DMS53 treated with DMSO at 0.1 percent for 48 hours (cell line): ENCODE measurements at regions not wholly inside any gene's neighbourhood (a gene's known extent, or its start where the extent isn't known, plus 50 kb on each side); places are given as distances from the start of the nearest gene placed in this dataset.
"Not testable (repeated sequence)": the region's sequence is repeated elsewhere in the genome, so short reads cannot be mapped to it uniquely, and the experiment has no call there.

Source experiments
- DNase-seq: peaks from one replicate; lab custom pipeline; 2025; ENCODE audit not compliant: unreplicated experiment; lab: John Stamatoyannopoulos, UW

- peak; percentile 61 for DNase-seq
These were observed 766.4 kb upstream of the LUZP2 start for GRCh38 chr11:23730307-23730998.

GRCh38 chr11:23732026-23732425 lies 764.8 kb upstream of the LUZP2 start:
- no peak for DNase-seq

DNA sequence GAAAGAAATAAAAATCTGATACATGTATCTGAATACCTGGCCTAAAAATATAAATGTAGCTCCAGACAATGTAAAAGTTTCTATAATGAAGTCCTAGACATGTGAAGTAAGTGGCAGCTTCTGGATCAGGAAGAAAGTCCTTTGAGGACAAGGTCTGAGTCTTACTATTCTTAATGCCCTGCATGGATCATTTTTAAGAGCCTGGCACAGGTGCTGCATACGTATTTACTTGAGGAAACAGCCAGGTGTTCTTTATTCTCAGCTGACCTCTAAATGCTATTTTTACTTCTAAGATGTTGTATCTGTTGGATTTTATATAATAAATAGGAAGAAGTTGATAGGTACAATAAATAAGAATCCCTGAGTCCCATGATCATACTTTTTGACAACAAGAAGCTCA lies 750.0 kb upstream of the LUZP2 start:
- no peak for DNase-seq

- no peak for DNase-seq
These were observed 747.0 kb upstream of the LUZP2 start for GRCh38 chr11:23749762-23750430.

- no peak for DNase-seq
These were observed 745.6 kb upstream of the LUZP2 start for GRCh38 chr11:23751280-23751679.

GRCh38 chr11:23755076-23755475 lies 741.8 kb upstream of the LUZP2 start:
- DNase-seq, result no peak

- no peak for DNase-seq
These were observed 741.1 kb upstream of the LUZP2 start for GRCh38 chr11:23755769-23756168.

- DNase-seq, result no peak
These were observed 737.4 kb upstream of the LUZP2 start for GRCh38 chr11:23759489-23759888.

DNA sequence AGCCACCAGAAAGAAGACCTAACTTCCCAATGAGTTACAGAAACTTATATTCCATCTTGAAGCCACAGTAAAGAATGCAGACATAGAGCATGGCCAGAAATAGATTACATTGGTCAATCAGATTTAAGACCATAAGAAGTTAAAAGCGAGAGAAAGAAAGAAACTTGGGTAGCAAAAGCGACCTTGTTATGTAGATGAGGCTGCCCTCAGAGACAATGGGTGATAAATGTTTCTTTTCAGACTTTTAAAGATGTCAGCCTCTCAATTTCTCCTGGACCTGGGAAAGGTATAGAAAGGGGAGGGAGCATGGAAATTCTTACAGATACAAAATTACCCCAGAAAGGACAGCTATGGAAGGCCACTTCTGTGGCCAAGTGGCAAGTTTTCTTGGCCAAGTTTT lies 732.6 kb upstream of the LUZP2 start:
- no peak for DNase-seq

DNA sequence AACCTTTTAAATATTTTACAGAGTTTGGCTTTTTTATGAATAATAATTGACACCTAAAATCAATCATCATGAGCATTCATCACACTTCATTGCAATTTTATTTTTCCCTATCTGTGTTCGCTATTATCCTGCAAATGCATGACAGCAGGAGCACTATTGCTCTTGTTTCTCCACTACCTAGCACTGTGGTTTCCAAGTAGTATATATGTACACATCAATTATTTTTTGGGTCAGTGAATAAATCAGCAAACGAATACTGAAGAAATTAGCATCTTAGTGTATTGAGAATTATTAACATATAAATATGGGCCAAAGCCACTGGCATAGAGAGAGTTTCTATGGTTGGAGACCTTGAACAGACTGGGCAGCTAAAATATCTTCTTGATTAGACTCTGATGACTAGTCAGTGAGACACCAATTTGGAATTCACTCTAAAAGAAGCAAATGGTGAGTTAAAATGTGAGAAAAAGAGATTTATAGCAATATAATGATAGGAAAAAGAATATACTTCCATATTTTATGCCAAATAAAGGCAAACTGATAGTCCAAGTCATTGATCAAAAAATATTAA lies 731.1 kb upstream of the LUZP2 start:
- DNase-seq, result no peak

DNA sequence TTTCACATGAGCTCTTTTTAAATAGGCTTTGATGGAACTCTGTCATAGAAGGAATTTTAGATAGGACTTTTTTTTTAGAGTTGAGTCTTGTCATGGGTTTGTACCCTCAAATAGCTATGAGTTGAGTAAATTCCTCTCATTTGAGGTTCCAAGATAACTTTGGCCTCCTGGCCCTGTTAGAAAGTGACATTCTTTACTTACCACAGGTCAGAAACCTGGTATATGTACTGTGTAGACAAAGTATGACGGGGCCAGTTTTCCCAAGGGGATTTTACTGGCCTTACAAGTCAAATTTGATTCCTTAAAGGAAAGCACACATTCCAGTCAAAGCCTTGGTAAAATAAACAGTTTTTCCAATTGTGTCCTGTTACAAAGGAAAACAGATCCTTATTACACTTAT lies 729.3 kb upstream of the LUZP2 start:
- DNase-seq, result no peak

GRCh38 chr11:23769214-23769613 lies 727.6 kb upstream of the LUZP2 start:
- DNase-seq, result no peak

GRCh38 chr11:23772081-23772480 lies 724.8 kb upstream of the LUZP2 start:
- DNase-seq, result no peak

DNA sequence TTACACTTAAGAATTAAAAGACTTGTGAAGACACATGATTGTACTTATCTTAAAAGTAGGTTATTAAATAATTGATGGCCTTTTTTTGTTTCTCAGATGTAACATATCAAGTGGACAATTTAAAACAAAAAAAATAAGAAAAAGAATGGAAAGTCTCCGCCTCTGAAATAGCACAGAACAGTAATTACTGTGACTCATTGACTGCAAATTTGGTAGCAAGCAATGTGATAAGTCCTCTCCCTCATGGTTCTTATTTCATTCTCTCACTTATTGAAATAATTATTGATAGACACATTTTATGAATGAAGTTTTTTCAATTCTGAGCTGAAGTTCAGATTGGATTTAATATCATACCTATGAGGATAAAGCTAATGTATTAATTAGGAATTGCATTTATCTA lies 717.9 kb upstream of the LUZP2 start:
- DNase-seq, result no peak

DNA sequence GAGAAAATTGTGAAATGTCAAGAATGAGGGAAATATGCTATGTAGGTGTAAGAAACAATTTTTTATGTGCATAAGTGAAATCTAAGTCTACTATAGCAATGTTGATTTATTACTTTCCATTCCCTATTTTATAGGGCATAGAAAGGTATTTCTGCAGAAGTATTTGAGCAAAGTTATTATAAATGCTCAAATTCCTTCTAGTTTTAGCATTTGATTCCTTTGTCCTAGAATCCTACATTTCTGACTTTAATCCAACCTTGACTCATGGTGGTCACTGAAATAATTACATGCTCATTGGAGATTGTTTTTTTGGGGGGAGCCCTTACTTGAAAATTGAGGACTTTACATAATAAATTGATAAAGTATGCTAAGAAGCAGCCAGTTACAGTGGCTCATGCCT lies 716.6 kb upstream of the LUZP2 start:
- no peak for DNase-seq

- no peak for DNase-seq
These were observed 714.9 kb upstream of the LUZP2 start for GRCh38 chr11:23781803-23782560.

DNA sequence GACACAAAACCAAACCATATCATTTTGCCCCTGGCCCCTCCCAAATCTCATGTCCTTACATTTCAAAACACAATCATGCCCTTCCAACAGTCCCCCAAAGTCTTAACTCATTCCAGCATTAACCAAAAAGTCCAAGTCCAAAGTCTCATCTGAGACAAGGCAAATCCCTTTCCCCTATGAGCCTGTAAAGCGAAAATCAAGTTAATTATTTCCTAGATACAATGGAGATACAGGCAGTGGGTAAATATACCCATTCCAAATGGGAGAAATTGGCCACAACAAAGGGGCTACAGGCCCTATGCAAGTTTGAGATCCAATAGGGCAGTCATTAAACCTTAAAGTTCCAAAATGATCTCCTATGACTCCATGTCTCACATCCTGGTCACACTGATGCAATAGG lies 709.9 kb upstream of the LUZP2 start:
- DNase-seq, result not testable (repeated sequence)

DNA sequence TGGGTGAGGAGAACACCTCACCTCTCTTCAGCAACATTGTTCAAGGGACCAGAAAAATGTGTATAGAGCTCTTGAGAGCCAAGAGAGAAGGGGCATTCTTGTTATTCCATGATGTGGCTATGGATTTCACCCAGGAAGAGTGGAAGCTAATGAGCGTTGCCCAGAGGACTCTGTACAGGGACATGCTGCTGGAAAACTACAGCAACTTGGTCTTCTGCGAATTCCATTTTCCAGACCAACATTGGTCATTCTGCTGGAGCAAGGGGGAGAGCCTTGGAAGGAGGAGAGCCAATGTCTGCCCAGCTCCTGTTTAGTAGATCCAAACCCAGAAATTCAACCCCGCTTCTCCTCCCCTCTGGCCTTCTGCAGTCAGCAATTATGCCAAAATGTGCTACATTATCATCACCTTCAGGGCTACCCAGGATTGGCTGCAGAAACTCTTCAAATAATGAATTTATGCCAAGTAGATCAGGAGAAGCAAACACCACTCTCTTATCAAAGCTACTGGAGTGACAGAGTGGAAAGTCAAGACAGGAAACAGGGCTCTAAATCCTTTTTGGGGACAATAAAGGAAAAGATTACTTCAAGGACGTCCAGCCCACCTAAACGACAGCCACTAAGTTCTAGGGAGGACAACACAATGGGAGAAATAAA lies 707.5 kb upstream of the LUZP2 start:
- DNase-seq, result no peak

GRCh38 chr11:23789938-23790371 lies 706.9 kb upstream of the LUZP2 start:
- peak; percentile 35 for DNase-seq

DNA sequence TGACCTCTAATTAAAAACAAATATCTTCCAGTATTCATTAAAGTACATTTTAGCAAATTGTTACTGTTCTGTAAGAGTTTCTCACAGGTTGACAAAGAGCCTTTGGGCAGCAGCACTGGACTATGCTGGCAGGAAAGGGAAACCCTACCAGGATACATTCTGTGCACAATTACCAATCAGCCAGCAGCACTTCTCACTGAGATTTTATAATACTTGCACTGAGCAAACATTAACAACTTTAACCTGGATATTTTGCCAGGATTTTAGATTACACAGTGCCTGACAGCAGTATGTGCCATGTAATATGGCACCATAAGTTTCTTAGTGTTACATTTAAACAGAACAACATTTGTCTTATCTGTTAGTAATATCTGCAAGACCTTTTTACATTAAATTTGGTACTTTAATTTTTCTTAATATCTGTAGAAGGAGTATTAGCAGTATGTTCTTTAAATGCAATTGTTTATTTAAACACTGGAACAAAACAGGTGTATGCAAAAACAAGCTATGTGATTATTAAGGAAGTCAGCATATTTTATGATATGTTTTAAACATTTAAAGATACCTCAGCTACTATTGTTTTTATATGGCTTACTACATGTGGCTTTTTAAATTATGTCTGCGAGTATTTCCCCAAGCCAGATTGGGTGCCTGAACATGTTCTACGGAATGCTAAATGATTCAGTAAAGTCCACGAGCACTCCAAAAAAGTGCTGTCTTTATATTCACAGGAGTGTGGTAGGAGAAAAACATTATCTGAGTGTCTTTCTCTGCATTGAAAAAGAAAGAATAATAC lies 699.0 kb upstream of the LUZP2 start:
- DNase-seq, result no peak
